ENCODE measurements at regions not wholly inside any gene's neighbourhood (a gene's known extent, or its start where the extent isn't known, plus 50 kb on each side); places are given as distances from the start of the nearest gene placed in this dataset.

DNA sequence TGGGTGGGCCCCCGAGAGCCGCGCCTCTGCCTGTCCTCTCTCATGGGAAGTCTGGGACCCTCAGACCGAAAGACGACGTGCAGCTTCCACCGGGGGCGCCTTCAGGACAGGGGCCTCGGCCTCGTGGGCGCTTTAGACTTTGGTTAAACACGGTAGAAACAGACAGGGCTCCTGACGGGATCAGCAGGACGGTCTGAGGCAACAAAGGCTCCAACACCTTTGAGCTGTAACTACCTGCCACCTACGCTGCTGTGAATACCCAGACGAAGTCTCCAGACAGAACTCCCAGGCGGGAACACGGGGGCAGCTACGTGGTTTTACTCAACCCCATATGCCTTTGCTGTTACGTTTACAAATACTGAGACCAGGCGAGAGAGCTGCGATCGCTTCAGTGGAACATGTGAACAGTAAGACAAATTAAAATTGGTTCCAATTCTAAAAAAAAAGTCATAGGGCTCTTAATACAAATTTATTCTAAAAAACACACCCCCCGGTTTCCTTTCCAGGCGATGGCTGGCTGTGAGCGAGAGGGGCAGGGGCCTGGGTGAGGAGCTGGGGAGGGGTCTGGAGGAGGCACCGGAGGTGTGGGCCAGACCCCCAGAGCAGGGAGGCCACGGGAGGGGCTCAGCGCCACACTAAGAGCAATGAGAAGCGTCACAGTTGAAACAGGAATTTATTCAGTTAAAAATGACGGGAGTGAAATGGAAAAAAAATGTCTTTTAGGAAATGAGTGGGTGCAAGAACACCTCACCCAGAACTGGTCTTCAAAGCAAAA lies 453.2 kb downstream of the QKI start:
- H3K27me3 ChIP-seq (ENCODE audit: insufficient read depth, low read length, poor library complexity, severe bottlenecking), result no peaks in the 10 kb centered on the region
- no peaks in the 10 kb centered on the region for H3F3A ChIP-seq (ENCODE audit: low read depth)
- TF ChIP-seq, protein P1, sequence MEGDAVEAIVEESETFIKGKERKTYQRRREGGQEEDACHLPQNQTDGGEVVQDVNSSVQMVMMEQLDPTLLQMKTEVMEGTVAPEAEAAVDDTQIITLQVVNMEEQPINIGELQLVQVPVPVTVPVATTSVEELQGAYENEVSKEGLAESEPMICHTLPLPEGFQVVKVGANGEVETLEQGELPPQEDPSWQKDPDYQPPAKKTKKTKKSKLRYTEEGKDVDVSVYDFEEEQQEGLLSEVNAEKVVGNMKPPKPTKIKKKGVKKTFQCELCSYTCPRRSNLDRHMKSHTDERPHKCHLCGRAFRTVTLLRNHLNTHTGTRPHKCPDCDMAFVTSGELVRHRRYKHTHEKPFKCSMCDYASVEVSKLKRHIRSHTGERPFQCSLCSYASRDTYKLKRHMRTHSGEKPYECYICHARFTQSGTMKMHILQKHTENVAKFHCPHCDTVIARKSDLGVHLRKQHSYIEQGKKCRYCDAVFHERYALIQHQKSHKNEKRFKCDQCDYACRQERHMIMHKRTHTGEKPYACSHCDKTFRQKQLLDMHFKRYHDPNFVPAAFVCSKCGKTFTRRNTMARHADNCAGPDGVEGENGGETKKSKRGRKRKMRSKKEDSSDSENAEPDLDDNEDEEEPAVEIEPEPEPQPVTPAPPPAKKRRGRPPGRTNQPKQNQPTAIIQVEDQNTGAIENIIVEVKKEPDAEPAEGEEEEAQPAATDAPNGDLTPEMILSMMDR (conservative IDR thresholded peaks at IDR 0.05; ENCODE audit: low read length), result no peak
- TF ChIP-seq EZH2phosphoT487 (IDR thresholded peaks at IDR 0.05; ENCODE audit: borderline replicate concordance), result no peak
- H3K36me3 ChIP-seq (ENCODE audit: insufficient read depth, low read length), result no peaks in the 10 kb centered on the region
- H4K20me1 ChIP-seq (ENCODE audit: insufficient read depth, low read length, poor library complexity, severe bottlenecking), result no peaks in the 10 kb centered on the region
- no peak overlapping the region for H2AFZ ChIP-seq (ENCODE audit: low read length)
- H3K79me2 ChIP-seq (ENCODE audit: insufficient read depth, low read length), result no peaks in the 10 kb centered on the region
- no peaks in the 10 kb centered on the region; the same call in 1 of the 2 replicates for H3K9me3 ChIP-seq (ENCODE audit: insufficient read depth, low read depth, low read length)
- no peak overlapping the region for H3K4me2 ChIP-seq (ENCODE audit: low read depth, low read length, poor library complexity, severe bottlenecking)
- no peak overlapping the region for H3K9ac ChIP-seq (ENCODE audit: low read depth, low read length, poor library complexity, severe bottlenecking)
- no peaks in the 10 kb centered on the region for H3K4me1 ChIP-seq (ENCODE audit: insufficient read depth, low read length, poor library complexity, severe bottlenecking)
- H3K4me3 ChIP-seq (ENCODE audit: low read length, poor library complexity, severe bottlenecking), result no peak overlapping the region
- H3K9me2 ChIP-seq (replicated peaks; ENCODE audit: low read depth, low read length), result no peaks in the 10 kb centered on the region

DNA sequence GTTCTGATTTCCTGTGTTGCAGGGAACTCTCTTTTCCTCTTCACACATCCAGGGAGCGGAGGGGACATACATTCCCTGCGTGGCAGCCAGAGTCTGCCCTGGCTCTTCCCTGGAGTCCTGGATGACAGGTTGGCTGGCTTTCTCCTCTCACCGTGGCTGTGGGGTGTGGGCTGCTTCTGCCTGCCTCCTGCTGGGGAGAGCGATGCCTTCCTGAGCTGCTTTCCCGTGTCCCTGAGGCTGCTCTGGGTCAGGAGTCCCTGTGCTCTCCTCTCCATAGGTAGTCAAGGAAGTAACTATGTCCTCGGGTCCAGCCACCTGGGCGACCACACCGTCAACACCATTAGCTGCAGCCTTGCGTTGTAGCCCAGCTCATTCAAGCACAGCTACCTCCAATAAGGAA lies 451.7 kb downstream of the QKI start:
- Histone ChIP-seq H3K4me2 (ENCODE audit: low read depth, low read length, poor library complexity, severe bottlenecking) (no peak overlapping the region), H3K4me3 (ENCODE audit: low read length, poor library complexity, severe bottlenecking) (no peak overlapping the region), H3K36me3 (ENCODE audit: insufficient read depth, low read length) (no peaks in the 10 kb centered on the region), H3K4me1 (ENCODE audit: insufficient read depth, low read length, poor library complexity, severe bottlenecking) (no peaks in the 10 kb centered on the region), H3F3A (ENCODE audit: low read depth) (no peaks in the 10 kb centered on the region), H3K27me3 (ENCODE audit: insufficient read depth, low read length, poor library complexity, severe bottlenecking) (no peaks in the 10 kb centered on the region), H4K20me1 (ENCODE audit: insufficient read depth, low read length, poor library complexity, severe bottlenecking) (no peaks in the 10 kb centered on the region), H2AFZ (ENCODE audit: low read length) (no peak overlapping the region), H3K9me2 (replicated peaks; ENCODE audit: low read depth, low read length) (no peaks in the 10 kb centered on the region), H3K9me3 (ENCODE audit: insufficient read depth, low read depth, low read length) (no peaks in the 10 kb centered on the region; the same call in 1 of the 2 replicates), H3K9ac (ENCODE audit: low read depth, low read length, poor library complexity, severe bottlenecking) (no peak overlapping the region), H3K79me2 (ENCODE audit: insufficient read depth, low read length) (no peaks in the 10 kb centered on the region)
- TF ChIP-seq EZH2phosphoT487 (IDR thresholded peaks at IDR 0.05; ENCODE audit: borderline replicate concordance), result no peak
- TF ChIP-seq, protein P1 (conservative IDR thresholded peaks at IDR 0.05; ENCODE audit: low read length), result no peak

DNA sequence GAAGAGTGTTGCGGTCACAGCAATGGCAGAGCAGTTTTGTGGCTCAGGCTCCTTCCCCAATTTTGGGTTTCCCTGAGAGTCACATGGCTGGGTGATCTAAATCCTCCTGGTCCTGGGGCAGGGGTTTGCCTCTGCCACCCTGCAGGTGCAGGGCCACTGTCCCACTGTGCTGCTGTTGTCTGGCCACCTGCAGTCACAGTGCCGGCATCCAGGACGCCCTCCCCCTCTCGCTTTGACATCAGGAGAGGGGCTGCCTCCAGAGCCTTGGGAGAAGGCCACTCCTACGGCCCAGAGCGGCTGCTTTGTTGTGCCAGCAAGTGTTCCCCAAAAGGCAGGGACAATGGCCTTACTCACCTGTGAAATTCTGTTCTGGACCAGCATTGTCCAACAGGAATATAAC lies 449.0 kb downstream of the QKI start:
- H3K9me3 ChIP-seq (ENCODE audit: insufficient read depth, low read depth, low read length), result no peaks in the 10 kb centered on the region; the same call in 1 of the 2 replicates
- H4K20me1 ChIP-seq (ENCODE audit: insufficient read depth, low read length, poor library complexity, severe bottlenecking), result no peaks in the 10 kb centered on the region
- H3K36me3 ChIP-seq (ENCODE audit: insufficient read depth, low read length), result no peaks in the 10 kb centered on the region
- no peak overlapping the region for H3K4me3 ChIP-seq (ENCODE audit: low read length, poor library complexity, severe bottlenecking)
- no peak overlapping the region for H3K4me2 ChIP-seq (ENCODE audit: low read depth, low read length, poor library complexity, severe bottlenecking)
- H3K79me2 ChIP-seq (ENCODE audit: insufficient read depth, low read length), result no peaks in the 10 kb centered on the region
- H3K4me1 ChIP-seq (ENCODE audit: insufficient read depth, low read length, poor library complexity, severe bottlenecking), result no peaks in the 10 kb centered on the region
- H3K9me2 ChIP-seq (replicated peaks; ENCODE audit: low read depth, low read length), result no peaks in the 10 kb centered on the region
- no peaks in the 10 kb centered on the region for H3F3A ChIP-seq (ENCODE audit: low read depth)
- H3K9ac ChIP-seq (ENCODE audit: low read depth, low read length, poor library complexity, severe bottlenecking), result no peak overlapping the region
- no peaks in the 10 kb centered on the region for H3K27me3 ChIP-seq (ENCODE audit: insufficient read depth, low read length, poor library complexity, severe bottlenecking)
- TF ChIP-seq EZH2phosphoT487 (IDR thresholded peaks at IDR 0.05; ENCODE audit: borderline replicate concordance), result no peak
- TF ChIP-seq, protein P1 (conservative IDR thresholded peaks at IDR 0.05; ENCODE audit: low read length), result no peak
- no peak overlapping the region for H2AFZ ChIP-seq (ENCODE audit: low read length)
